CD4-positive, alpha-beta T cell treated with Interleukin-2 at 100 ng/mL for 4 hours (primary cell): ENCODE measurements at regions not wholly inside any gene's neighbourhood (a gene's known extent, or its start where the extent isn't known, plus 50 kb on each side); places are given as distances from the start of the nearest gene placed in this dataset.

Experiments
- DNase-seq: peaks from one replicate; pipeline ENCODE4 v3.0.0-alpha.2; 2020; ENCODE audit warnings: low spot score

DNA sequence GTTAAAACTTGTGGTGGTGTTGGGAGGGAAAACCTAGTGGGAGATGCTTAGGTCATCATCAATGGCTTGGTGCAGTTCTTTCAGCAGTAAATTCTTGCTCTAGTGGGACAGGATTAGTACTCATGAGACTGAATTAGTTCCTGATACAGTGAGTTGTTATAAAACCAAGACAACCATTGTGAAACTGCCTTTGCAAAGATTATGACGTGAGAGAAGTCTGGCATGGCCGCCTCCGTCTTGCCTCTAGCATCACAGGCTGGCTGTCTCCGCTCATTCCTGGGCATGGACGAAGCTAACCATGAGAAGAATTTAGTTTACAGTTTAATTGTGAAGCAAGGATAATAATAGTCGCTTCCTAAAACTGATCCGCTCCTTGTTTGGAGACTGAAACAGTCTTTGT lies 186.4 kb downstream of the KIF20B start:
- DNase-seq = no peak

DNA sequence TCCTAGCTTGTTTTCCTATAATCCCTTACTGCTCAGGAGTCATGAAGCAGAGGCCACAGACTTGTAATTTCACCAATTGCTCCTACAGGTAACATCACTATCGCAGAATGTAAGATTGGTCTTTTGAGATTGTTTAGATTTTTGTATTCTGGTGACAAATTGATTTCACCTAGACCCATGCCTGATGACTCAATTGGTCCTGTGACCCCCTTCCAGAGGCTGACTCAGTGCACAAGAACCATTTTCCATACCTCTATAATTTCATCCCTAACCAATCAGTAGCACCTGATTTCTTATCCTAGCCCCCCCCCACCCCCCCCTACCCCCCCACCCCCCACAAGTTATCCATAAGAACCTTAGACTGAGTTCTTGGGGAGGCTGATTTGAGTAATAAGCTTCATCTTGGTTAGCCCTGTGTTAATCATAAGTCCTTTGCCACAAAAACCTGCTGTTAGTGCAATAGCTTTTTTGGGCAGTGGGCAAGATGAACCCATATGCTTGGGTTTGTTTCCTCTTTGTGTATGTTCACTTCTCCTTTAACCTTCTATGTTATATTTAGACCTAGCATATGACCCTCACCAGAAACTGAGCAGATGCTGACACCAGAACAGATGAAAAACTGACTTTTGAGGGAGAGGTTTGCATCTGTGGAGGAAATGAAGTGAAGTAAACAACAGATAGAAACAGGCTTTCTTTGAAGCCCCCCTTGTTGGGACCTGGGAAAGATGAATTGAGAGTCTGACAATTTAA lies 187.1 kb downstream of the KIF20B start:
- no peak for DNase-seq

DNA sequence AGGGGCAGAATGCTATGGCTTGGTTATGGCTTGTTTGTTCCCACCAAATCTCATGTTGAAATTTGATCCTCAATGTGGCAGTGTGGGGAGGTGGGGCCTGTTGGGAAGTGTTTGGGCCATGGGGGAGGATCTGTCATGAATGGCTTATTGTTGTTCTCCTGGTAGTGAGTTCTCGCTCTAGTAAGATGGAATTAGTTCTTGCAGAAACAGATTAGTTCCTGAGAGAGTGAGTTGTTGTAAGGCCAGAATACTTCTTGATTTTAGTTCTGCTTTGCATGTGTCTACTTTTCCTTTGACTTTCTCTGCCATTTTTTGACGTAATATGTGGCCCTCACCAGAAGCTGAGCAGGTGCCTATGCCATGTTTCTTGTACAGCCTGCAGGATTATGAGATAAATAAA lies 188.2 kb downstream of the KIF20B start:
- no peak for DNase-seq

DNA sequence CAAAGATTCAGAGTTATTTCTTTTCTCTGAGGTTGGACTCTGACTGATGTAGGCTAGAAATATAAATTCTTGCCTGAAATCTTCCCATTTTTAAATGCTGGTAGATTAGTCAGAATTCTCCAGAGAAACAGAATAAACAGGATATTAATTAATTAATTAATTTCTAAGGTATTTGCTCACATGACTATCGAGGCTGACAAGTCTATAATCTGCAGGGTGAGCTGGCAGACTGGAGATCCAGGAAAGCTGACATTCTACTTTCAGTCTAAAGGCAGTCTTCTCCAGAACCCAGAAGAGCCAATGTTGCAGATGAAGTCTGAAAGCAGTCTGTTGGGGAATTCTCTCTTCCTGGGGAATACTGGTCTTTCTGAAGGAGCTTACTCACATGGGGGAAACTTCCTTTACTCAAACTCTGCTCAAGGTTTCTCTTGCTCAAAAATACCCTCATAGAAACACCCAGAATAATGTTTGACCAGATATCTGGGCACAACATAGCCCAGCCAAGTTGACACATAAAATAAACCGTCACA lies 189.7 kb downstream of the KIF20B start:
- no peak for DNase-seq

DNA sequence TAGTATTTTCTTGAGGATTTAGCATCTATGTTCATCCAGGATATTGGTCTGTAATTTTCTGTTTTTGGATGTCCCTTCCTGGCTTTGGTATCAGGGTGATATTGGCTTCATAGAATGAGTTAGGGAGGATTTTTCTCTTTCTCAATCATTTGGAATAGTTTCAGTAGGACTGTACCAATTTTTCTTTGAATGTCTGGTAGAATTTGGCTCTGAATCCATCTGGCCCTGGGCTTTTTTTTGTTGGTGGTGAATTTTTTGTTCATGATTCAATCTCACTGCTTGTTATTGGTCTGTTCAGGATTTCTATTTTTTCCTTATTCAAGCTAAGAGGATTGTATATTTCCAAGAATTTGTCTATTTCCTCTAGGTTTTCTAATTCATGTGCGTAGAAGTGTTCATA lies 192.7 kb downstream of the KIF20B start:
- DNase-seq = no peak

DNA sequence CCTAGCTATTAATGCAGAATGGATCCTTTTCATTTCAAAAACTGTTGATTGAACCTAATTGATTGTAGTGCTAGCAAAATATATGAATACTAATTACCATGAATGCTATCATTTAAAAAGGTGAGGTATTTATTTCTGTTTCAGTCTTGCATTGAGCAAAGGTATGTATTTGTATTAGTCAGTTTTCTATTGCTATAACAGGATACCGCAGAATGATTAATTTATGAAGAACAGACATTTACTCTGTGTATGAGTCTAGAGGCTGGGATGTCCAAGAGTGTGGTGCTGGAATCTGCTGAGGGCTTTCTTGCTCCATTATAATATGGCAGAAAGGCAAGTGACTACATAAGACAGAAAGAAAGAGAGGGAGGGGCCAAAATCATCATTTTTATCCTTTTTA lies 199.2 kb downstream of the KIF20B start:
- no peak for DNase-seq

DNA sequence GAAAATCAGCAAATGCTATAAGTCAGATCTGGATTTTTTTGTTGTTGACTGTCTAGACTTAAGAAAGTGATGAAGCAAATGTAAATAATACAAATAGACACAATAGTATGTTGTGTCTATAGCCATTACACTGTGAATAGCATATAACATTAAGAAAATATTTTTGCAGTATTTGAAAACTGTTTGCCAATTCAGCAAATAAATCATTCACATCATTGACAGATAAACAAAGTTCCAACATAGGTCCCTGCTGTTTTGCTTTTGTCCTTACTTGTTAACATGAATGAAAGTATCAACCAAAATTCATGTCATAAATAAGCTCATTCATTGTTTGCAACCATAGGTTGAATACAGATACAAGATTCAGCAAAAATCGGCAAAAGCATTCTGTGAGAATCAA lies 200.5 kb downstream of the KIF20B start:
- no peak for DNase-seq

DNA sequence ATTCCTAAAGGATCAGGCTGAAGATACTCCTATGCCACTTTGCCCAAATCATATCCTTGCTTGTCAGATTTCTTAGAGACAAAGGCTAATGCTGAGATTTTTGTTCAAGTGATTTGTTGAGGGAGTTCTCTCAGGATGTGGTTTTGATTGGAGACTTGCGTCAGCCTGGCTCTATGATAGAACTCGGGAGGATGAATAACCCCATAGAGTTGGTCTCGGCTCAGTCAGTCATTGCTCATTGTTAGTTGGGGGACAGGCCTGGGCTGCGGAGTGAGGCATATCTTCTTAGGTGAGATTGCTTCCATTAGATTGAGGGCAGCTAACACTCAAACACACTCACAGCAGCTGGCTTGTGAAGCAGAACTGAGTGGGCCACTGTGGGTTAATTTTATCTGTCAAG lies 203.4 kb downstream of the KIF20B start:
- no peak for DNase-seq

DNA sequence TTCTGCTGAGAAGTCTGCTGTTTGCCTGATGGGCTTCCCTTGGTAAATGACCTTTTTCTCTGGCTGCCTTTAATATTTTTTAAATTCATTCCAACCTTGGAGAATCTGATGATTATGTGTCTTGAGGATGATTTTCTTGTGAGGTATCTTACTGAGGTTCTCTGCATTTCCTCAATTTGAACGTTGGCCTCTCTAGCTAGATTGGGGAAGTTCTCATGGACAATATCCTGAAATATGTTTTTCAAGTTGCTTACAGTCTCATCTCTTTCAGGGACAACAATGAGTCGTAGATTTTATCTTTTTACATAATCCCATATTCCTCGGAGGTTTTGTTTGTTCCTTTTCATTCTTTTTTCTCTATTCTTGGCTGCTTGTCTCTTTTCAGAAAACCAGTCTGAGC lies 208.4 kb downstream of the KIF20B start:
- no peak for DNase-seq

DNA sequence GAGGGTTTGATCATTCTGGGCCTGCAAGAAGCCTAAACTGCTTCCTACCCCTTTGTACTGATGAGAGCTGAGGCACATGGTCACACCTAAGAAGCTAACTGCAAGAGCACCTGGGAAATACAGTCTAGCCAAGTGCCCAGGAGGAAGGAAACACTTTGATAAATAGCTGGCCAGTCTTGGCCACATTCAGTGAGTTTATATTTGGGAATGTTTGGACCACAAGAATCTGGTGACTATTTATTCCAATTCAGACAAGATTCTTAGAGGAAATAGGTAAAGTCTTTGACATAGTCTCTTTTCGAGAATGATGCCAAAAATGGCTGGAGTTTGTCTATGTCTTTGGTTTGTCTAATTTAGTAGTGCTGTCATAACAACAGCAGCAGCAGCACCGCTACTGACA lies 213.6 kb downstream of the KIF20B start:
- no peak for DNase-seq

DNA sequence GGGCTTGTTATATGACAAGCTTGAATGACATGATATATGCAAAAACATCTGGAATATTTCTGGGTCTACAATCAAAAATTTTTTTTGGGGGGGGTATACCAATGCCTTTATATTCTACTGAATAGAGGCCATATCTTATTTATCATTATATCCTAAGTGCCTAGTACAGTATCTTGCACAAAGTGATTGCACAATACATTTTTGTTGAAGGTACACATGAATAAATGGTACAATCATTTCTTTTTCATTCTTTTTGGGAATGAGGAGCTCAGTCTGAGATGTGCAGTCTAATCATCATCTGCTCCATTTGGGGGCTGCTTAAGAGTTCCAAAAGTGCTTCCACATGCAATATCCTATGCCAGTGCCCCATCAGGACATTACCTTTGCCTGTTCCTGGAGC lies 214.6 kb downstream of the KIF20B start:
- no peak for DNase-seq

DNA sequence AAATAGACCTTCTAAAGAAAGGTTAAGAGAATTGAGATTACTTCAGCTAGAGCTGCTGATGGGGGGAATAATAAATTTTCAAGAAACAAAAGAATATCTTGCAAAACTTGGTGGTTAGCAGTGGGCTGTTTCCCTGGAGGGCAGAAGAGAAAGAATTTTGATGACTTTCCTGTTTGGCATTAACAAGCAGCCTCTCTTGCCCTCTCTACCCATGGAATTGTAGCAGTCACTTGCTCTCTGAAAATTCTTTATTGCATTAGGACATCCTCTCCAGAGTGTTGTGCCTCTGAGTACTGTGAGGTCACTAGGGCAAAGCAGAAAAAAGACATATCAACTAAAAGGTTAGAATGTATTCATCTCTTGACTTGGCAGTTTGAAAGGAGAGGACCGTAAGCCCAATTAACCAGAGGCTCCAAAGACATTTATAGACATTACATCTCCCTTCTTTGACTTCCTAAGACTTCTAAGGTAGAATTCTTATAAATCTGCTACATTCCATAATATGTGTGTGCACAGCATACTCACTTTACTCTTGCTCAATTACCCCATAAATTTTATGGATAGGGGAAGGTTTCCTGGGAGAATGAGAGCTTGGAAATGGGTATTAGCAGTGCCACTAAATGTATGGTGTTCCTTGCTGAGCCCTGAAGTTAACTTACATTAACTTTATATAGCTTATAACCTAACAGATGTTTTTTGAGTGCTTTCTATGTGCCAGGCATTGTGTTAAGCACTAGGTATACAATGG lies 215.3 kb downstream of the KIF20B start:
- no peak for DNase-seq

DNA sequence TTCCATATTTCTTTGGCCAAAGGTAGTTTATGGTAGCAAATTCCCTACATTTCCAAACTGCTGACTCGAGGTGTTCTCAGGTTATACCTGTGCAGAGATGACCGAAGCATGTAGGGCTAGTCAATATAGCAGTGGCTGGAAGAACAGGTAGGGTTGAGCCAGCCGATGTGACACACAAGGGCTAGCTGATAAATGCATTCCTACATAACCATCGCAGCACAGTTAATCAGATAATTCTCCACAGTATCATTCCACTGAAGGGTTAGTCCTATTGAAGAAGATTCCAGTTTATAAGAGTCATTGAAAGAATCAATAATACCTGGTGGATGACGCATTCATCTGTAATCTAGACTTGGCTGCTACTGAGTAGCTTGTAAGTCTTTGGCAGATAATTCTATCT lies 220.0 kb downstream of the KIF20B start:
- DNase-seq = no peak

DNA sequence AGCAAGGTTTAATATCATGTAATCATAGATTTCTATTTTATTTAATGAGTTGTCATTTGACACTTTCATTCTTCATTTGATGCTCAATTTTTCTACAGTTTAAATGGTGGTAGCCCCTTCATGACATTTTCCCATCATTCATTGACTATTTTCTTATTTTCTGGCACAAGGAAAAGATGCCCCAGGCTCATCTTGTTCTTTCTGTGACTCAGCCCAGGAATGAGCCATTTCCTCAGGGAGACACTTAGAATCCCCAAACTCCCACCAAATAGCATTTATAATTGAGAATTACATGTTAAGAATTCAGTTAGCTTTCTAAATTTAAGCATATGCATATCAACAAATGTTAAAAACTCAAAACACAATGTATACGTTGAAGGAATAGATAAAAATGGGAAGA lies 222.3 kb downstream of the KIF20B start:
- DNase-seq = no peak

DNA sequence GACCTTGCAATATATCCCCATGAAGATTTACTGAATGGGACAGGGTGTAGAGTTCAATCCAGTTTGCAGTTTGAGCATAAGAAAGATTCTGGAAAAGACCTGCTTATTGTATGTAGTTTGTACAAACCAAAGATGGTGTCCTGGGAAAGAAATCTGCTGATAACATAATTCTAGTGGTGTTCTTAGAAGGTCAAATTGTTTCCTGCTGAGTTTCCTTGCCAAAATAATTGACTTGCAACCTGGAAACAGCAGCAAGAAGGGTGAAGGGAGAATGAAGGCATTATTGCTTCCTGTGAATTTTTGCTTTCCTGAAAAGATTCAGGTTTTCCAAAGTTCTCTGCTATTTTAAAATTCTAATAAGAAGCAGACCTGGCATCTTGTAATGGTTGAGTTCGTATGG lies 222.9 kb downstream of the KIF20B start:
- DNase-seq = no peak

DNA sequence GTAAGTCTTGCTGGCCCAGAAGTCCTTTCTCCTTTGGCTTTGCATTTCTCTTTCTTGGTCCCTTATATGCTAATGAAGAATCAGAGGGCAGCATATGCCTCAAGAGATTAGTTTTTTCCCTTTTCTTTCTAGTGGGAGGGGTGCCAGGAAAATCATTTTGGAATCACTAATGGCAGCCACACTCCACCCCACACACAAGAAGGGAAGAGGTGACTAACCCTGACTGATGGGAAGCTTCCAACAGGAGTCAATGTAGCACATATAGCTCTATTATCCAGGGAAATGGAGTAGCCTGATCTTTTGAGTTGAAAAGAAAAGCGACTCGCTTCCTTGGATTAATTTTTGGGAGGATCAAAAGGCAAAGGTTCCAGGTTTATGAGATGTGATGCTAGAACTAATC lies 225.3 kb downstream of the KIF20B start:
- DNase-seq = no peak

DNA sequence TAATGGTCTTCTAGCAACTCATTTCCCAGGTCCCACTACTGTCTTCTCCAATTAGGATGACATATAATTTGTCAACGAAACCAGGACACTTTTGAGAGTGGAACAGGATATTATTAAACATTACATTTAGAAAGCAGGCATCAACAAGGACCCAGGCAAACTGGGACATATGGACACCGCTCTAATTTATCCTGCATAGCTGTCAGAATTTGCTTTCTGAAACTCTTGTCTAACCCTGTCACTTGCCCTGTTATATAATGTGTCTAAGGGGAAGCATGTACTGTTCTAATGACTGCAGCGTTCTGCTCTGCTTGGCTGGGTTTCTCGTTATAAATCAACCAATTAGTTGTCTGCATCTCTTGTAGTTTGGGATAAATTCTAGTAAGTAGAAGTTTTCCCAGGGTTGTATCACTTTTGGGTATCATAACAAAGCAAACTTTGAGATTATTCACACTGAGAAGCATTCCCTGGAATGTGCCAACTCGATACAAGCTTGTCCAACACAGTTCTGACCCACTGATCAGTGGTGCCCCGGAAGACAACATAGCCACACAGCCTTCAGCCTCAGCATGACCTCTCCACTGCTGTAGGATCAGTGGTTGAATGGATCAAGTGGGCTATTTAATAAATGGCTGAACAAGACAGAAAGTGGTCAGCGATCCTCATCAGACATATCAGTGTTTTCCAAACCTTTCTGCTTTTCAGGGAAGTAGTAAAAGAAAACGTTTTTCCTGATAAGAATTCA lies 228.1 kb downstream of the KIF20B start:
- no peak for DNase-seq

DNA sequence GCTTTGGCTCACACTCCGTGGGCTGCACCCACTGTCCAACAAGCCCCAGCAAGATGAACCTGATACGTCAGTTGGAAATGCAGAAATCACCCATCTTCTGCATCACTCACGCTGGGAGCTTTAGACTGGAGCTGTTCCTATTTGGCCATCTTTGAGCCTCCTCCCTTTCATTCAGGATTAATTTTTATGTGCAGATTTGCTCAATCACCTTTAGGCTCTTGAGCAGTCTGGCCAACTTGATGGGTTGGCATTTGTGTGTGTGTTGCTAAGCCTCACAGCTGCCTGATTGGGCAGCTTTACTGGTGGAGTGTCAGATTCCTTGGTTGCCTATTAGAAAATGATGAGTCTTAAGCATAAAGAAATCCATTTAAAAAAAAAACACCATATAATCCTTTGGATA lies 236.1 kb downstream of the KIF20B start:
- no peak for DNase-seq

DNA sequence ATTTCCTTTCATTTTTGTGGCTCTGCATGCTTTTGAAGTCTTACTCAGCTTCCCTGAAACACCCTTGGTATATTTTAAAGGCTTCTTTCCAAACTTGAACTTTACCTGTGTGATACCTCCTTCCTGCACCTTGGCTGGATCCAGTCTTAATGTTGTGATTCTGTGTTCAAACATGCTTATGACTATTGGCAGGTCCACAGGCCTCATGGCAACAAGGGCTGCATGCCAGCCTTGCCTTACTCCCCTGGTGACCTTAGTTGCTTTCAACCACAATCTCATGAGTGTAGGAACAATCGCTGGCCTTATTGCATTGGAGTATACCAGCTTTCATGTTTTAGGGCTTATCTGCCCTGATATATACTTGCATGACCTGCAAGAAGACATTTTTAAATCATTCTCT lies 238.7 kb downstream of the KIF20B start:
- no peak for DNase-seq

DNA sequence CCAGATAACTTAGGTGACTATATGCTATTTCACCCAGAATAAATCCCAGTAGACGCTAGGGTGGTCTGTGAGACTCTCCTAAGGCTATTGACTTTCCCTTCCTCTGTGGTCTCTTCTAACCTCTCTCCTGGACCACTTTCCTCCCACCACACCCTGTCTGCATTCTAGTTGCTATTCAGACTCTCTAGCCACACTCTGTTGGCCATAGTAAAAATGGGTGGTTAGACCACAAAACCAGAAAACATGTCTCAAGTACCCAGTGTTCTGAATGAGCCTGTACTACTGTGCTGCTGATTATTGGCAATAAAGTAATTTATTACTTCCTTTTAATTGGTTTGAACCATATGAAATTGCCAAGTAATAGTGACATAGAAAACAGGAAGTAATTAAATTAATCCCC lies 240.8 kb downstream of the KIF20B start:
- no peak for DNase-seq

DNA sequence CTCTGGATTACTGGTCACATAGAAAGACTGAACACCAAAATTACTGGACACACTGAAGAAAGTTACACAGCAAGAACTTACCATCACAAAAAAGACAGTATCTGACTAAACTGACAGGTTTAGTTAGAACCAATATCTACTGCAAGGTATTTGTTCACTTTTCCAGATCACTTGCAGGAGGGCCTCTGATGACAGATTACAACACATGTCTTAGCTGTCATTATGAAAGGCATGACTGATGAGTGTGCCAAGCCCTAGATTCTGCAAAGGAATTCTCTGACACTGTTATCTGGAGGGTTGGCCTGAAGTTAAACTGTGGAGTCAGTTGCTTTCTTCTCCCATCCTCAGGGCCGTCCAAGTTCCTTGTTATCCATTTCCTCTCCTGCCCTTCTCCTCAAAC lies 242.7 kb downstream of the KIF20B start:
- DNase-seq = no peak

DNA sequence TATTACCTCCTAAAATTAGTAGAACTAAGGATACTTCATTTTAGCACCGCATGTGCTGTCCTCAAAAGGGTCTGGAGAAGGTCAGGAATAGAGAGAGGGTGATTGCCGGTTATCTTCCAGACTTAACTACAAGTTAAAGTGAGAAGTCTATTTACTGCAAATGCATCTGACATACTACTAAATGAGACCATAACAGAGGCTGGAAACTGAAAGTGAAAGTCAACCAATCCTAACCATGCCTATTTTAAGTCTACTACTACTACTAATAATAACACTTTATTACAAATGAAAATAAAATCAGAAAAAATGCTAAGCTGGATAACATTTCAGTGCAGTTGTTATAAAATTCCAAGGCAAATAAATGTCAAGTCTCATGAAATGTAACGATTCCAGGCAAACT lies 244.7 kb downstream of the KIF20B start:
- DNase-seq = no peak

DNA sequence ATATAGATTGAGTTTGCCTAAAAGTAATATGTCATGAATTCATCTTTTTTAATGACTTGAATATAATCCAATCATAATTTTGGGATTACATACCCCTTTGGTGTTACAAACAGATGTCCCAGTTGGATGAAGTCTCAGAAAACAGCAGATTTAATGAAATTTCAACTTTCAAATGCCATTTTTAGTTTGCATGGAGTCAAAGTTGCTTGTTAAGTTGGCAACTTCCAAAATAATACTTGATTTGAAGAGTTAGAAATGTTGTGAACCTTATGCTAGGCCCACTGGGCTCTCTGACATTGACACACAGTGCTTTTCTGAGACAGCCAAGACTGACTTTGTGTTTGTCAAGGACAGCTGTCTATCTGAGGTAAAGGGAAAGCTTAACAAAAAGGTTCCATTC lies 248.1 kb downstream of the KIF20B start:
- DNase-seq = no peak
